Dermis microvascular lymphatic vessel endothelial cell (primary cell): ENCODE measurements at regions not wholly inside any gene's neighbourhood (a gene's known extent, or its start where the extent isn't known, plus 50 kb on each side); places are given as distances from the start of the nearest gene placed in this dataset.
"Not testable (repeated sequence)": the region's sequence is repeated elsewhere in the genome, so short reads cannot be mapped to it uniquely, and the experiment has no call there.

ENCODE experiments used
- DNase-seq, 2 donors: peaks; one replicate each; pipeline versions ENCODE4 v3.0.0 to v3.0.0-alpha.2; 2010; ENCODE audit warnings: low read depth in 2 of 2

GRCh38 chr10:81218307-81218706, 656.7 kb upstream of the NRG3 start:
- no peak for DNase-seq

- no peak for DNase-seq
Observed at GRCh38 chr10:81219758-81220157, 655.2 kb upstream of the NRG3 start.

- DNase-seq: no peak
Observed at GRCh38 chr10:81248886-81249285, 626.1 kb upstream of the NRG3 start.

- DNase-seq: no peak
Observed at GRCh38 chr10:81251457-81252115, 623.4 kb upstream of the NRG3 start.

- not testable (repeated sequence) for DNase-seq
Observed at GRCh38 chr10:81264991-81265390, 610.0 kb upstream of the NRG3 start.

GRCh38 chr10:81270051-81270450, 604.9 kb upstream of the NRG3 start:
- no peak for DNase-seq

GRCh38 chr10:81280497-81281479, 594.2 kb upstream of the NRG3 start:
- no peak for DNase-seq

GRCh38 chr10:81288544-81288943, 586.5 kb upstream of the NRG3 start:
- no peak for DNase-seq

GRCh38 chr10:81297292-81297691, 577.7 kb upstream of the NRG3 start:
- no peak for DNase-seq

- DNase-seq: no peak
Observed at GRCh38 chr10:81303656-81304055, 571.3 kb upstream of the NRG3 start.

- no peak for DNase-seq
Observed at GRCh38 chr10:81306971-81307782, 567.8 kb upstream of the NRG3 start.

GRCh38 chr10:81309041-81309552, 565.9 kb upstream of the NRG3 start:
- DNase-seq: no peak

- DNase-seq: no peak
Observed at GRCh38 chr10:81314471-81314870, 560.5 kb upstream of the NRG3 start.

- DNase-seq: no peak
Observed at GRCh38 chr10:81315026-81315425, 560.0 kb upstream of the NRG3 start.

GRCh38 chr10:81348003-81348402, 527.0 kb upstream of the NRG3 start:
- DNase-seq: no peak

GRCh38 chr10:81367132-81367531, 507.9 kb upstream of the NRG3 start:
- DNase-seq: no peak

- no peak for DNase-seq
Observed at GRCh38 chr10:81386817-81387216, 488.2 kb upstream of the NRG3 start.

GRCh38 chr10:81403451-81403850, 471.5 kb upstream of the NRG3 start:
- no peak for DNase-seq

GRCh38 chr10:81405399-81405798, 469.6 kb upstream of the NRG3 start:
- no peak for DNase-seq

GRCh38 chr10:81414038-81414437, 461.0 kb upstream of the NRG3 start:
- peak; percentile 1 to 3 for DNase-seq

- DNase-seq: no peak
Observed at GRCh38 chr10:81426722-81427121, 448.3 kb upstream of the NRG3 start.
